ENCODE measurements at regions not wholly inside any gene's neighbourhood (a gene's known extent, or its start where the extent isn't known, plus 50 kb on each side); places are given as distances from the start of the nearest gene placed in this dataset.

DNA sequence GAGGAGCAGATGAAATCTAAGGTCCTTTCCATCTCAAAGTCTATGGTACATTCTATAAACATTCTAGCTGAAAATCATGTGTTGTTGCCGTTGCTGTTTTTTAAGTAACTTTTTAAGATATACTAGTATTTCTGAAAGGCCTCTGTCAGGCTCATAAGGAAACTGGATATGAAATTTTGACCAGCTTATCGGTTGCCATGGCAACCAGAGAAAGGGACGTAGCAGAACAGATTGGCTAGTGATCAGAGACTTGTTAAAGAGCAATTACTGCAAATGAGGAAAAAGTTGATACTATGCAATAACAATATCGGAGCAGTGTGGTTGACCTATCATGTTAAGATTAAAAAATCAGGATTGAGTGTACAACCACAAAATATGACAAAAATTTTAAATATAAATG, 57.0 kb upstream of the RNF180 start:
- TF ChIP-seq POLR2A (IDR thresholded peaks at IDR 0.05): no peak
- TF ChIP-seq, protein P1, sequence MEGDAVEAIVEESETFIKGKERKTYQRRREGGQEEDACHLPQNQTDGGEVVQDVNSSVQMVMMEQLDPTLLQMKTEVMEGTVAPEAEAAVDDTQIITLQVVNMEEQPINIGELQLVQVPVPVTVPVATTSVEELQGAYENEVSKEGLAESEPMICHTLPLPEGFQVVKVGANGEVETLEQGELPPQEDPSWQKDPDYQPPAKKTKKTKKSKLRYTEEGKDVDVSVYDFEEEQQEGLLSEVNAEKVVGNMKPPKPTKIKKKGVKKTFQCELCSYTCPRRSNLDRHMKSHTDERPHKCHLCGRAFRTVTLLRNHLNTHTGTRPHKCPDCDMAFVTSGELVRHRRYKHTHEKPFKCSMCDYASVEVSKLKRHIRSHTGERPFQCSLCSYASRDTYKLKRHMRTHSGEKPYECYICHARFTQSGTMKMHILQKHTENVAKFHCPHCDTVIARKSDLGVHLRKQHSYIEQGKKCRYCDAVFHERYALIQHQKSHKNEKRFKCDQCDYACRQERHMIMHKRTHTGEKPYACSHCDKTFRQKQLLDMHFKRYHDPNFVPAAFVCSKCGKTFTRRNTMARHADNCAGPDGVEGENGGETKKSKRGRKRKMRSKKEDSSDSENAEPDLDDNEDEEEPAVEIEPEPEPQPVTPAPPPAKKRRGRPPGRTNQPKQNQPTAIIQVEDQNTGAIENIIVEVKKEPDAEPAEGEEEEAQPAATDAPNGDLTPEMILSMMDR (IDR thresholded peaks at IDR 0.05): no peak
- TF ChIP-seq POLR2AphosphoS5 (IDR thresholded peaks at IDR 0.05): no peak
